Endothelial cell (in vitro differentiated cells): ENCODE measurements at regions not wholly inside any gene's neighbourhood (a gene's known extent, or its start where the extent isn't known, plus 50 kb on each side); places are given as distances from the start of the nearest gene placed in this dataset.

Experiments used
- DNase-seq: peaks from one replicate; pipeline ENCODE4 v3.0.0; 2021; ENCODE audit warnings: low spot score
- H3K27ac Mint-ChIP-seq: one replicate; pipeline ENCODE4 v1.8.0; 2021; ENCODE audit warnings: mixed read lengths, inconsistent platforms; ENCODE audit not compliant: unreplicated experiment
- H3K27me3 Mint-ChIP-seq: one replicate; pipeline ENCODE4 v1.8.0; 2021; ENCODE audit warnings: mild to moderate bottlenecking, moderate library complexity, mixed read lengths, inconsistent platforms; ENCODE audit not compliant: unreplicated experiment
- H3K36me3 Mint-ChIP-seq: one replicate; pipeline ENCODE4 v1.8.0; 2021; ENCODE audit warnings: mild to moderate bottlenecking, low read depth, mixed read lengths, inconsistent platforms; ENCODE audit not compliant: unreplicated experiment
- H3K4me1 Mint-ChIP-seq: one replicate; pipeline ENCODE4 v1.8.0; 2021; ENCODE audit warnings: mild to moderate bottlenecking, mixed read lengths, inconsistent platforms; ENCODE audit not compliant: unreplicated experiment
- H3K4me3 Mint-ChIP-seq: one replicate; pipeline ENCODE4 v1.8.0; 2021; ENCODE audit warnings: mild to moderate bottlenecking, mixed read lengths, inconsistent platforms; ENCODE audit not compliant: unreplicated experiment
- H3K9me3 Mint-ChIP-seq: one replicate; pipeline ENCODE4 v1.8.0; 2021; ENCODE audit warnings: mixed read lengths, inconsistent platforms; ENCODE audit not compliant: unreplicated experiment
- TF ChIP-seq, protein P1 (sequence below): fragments of 200-600 bp; sonication (generic); IDR thresholded peaks from one replicate; pipeline ENCODE4 v1.5.0; 2021; ENCODE audit warnings: antibody characterized with exemption; ENCODE audit not compliant: unreplicated experiment

- no peaks in the 10 kb centered on the region for H3K9me3 Mint-ChIP-seq
- no peaks in the 10 kb centered on the region for H3K27me3 Mint-ChIP-seq
- no peak overlapping the region for H3K4me3 Mint-ChIP-seq
- DNase-seq = no peak
- H3K4me1 Mint-ChIP-seq = no peaks in the 10 kb centered on the region
- no peaks in the 10 kb centered on the region for H3K36me3 Mint-ChIP-seq
- H3K27ac Mint-ChIP-seq = no peak overlapping the region
- TF ChIP-seq, protein P1, sequence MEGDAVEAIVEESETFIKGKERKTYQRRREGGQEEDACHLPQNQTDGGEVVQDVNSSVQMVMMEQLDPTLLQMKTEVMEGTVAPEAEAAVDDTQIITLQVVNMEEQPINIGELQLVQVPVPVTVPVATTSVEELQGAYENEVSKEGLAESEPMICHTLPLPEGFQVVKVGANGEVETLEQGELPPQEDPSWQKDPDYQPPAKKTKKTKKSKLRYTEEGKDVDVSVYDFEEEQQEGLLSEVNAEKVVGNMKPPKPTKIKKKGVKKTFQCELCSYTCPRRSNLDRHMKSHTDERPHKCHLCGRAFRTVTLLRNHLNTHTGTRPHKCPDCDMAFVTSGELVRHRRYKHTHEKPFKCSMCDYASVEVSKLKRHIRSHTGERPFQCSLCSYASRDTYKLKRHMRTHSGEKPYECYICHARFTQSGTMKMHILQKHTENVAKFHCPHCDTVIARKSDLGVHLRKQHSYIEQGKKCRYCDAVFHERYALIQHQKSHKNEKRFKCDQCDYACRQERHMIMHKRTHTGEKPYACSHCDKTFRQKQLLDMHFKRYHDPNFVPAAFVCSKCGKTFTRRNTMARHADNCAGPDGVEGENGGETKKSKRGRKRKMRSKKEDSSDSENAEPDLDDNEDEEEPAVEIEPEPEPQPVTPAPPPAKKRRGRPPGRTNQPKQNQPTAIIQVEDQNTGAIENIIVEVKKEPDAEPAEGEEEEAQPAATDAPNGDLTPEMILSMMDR = no peak
Measured at GRCh38 chr11:22138264-22138663, 54.6 kb upstream of the ANO5 start.
